IMR-90 (cell line): ENCODE measurements at regions not wholly inside any gene's neighbourhood (a gene's known extent, or its start where the extent isn't known, plus 50 kb on each side); places are given as distances from the start of the nearest gene placed in this dataset.

Experiments
- ATAC-seq: fragments of 200-7000 bp; cut with Tn5 transposase; 2 replicates; pipeline ENCODE4 v1.9.1; 2020; ENCODE audit warnings: low read depth, mild to moderate bottlenecking, moderate library complexity
- BruUV-seq: library from RNA; stranded (reverse); fragments of 400-500 nt; replicated peaks from 2 replicates; lab custom pipeline; 2021; lab: Mats Ljungman, UMichigan
- CTCF ChIA-PET: fragments of 300-600 bp; formaldehyde crosslinking; extraction: SDS; loops from one replicate; lab custom pipeline; 2021; ENCODE audit warnings: antibody characterized with exemption; lab: Yijun Ruan, JAX
- POLR2A ChIA-PET: fragments of 300-600 bp; sonication (Branson Sonifier 250); formaldehyde crosslinking; loops from one replicate; lab custom pipeline; 2022; ENCODE audit warnings: antibody characterized with exemption; ENCODE audit not compliant: unreplicated experiment; lab: Charles Lee
- DNase-seq: peaks from one replicate; pipeline ENCODE4 v3.0.0; 2013
- H2AFZ ChIP-seq: replicated peaks from 2 replicates; pipeline ENCODE3; 2013; ENCODE audit warnings: low read length, mild to moderate bottlenecking; ENCODE audit not compliant: poor library complexity
- H2AK5ac ChIP-seq: 2 replicates; pipeline ENCODE4 v1.6.1; 2013; ENCODE audit warnings: low read depth, low read length, inconsistent platforms
- H2AK9ac ChIP-seq: replicated peaks from 2 replicates; pipeline ENCODE3; 2013; ENCODE audit warnings: mild to moderate bottlenecking, low read depth, low read length, moderate library complexity; ENCODE audit not compliant: poor library complexity
- H2BK120ac ChIP-seq: 2 replicates; pipeline ENCODE4 v1.6.1; 2013; ENCODE audit warnings: low read depth, low read length, inconsistent platforms
- H2BK15ac ChIP-seq: 3 replicates; pipeline ENCODE4 v1.6.1; 2013; ENCODE audit warnings: low read depth, low read length, inconsistent platforms
- H2BK20ac ChIP-seq: 2 replicates; pipeline ENCODE4 v1.6.1; 2013; ENCODE audit warnings: low read depth, mild to moderate bottlenecking, inconsistent platforms, low read length, moderate library complexity
- H2BK5ac ChIP-seq: 2 replicates; pipeline ENCODE4 v1.6.1; 2013; ENCODE audit warnings: mild to moderate bottlenecking, low read depth, low read length, inconsistent platforms; ENCODE audit not compliant: poor library complexity, severe bottlenecking
- H3K14ac ChIP-seq: replicated peaks from 2 replicates; pipeline ENCODE4 v1.6.1; 2013; ENCODE audit warnings: low read depth, low read length, inconsistent platforms
- H3K18ac ChIP-seq: 2 replicates; pipeline ENCODE4 v1.6.1; 2013; ENCODE audit warnings: low read depth, low read length, control low read depth
- H3K23ac ChIP-seq: 2 replicates; pipeline ENCODE4 v1.6.1; 2013; ENCODE audit warnings: low read depth, low read length, inconsistent platforms
- H3K27ac ChIP-seq: 2 replicates; pipeline ENCODE4 v1.5.1; 2013; ENCODE audit warnings: mild to moderate bottlenecking, control low read depth, low read length; ENCODE audit not compliant: insufficient read depth
- H3K27me3 ChIP-seq: 2 replicates; pipeline ENCODE4 v1.6.1; 2013; ENCODE audit warnings: low read length; ENCODE audit not compliant: control insufficient read depth, insufficient read depth
- H3K36me3 ChIP-seq: 2 replicates; pipeline ENCODE4 v1.6.1; 2013; ENCODE audit warnings: low read length, mixed read lengths; ENCODE audit not compliant: control insufficient read depth, insufficient read depth
- H3K4ac ChIP-seq: 2 replicates; pipeline ENCODE4 v1.6.1; 2013; ENCODE audit warnings: low read depth, low read length, inconsistent platforms
- H3K4me1 ChIP-seq: 2 replicates; pipeline ENCODE4 v1.6.1; 2013; ENCODE audit warnings: low read length, mixed read lengths; ENCODE audit not compliant: control insufficient read depth, insufficient read depth
- H3K4me2 ChIP-seq: 2 replicates; pipeline ENCODE4 v1.6.1; 2013; ENCODE audit warnings: low read depth, mild to moderate bottlenecking, control low read depth, low read length, moderate library complexity
- H3K4me3 ChIP-seq: 2 replicates; pipeline ENCODE4 v1.5.1; 2013; ENCODE audit warnings: low read depth, mild to moderate bottlenecking, control low read depth, low read length, moderate library complexity; ENCODE audit not compliant: insufficient read depth
- H3K56ac ChIP-seq: 2 replicates; pipeline ENCODE4 v1.6.1; 2013; ENCODE audit warnings: low read length, inconsistent platforms; ENCODE audit not compliant: insufficient read depth; ENCODE audit errors: extremely low read depth
- H3K79me1 ChIP-seq, 2 experiments: 2 replicates each; pipeline ENCODE4 v1.6.1; 2013; ENCODE audit warnings: low read length in 2 of 2, inconsistent platforms in 1 of 2, low read depth in 1 of 2
- H3K9ac ChIP-seq: 2 replicates; pipeline ENCODE4 v1.6.1; 2013; ENCODE audit warnings: low read depth, low read length, control low read depth
- H3K9me1 ChIP-seq: 2 replicates; pipeline ENCODE4 v1.6.1; 2013; ENCODE audit warnings: low read length, inconsistent platforms; ENCODE audit not compliant: insufficient read depth
- H3K9me3 ChIP-seq: 2 replicates; pipeline ENCODE4 v1.6.1; 2013; ENCODE audit warnings: low read length; ENCODE audit not compliant: control insufficient read depth, insufficient read depth
- H4K20me1 ChIP-seq: 2 replicates; pipeline ENCODE4 v1.6.1; 2013; ENCODE audit warnings: low read length, inconsistent platforms; ENCODE audit not compliant: insufficient read depth
- H4K5ac ChIP-seq: 2 replicates; pipeline ENCODE4 v1.6.1; 2013; ENCODE audit warnings: mild to moderate bottlenecking, low read depth, low read length, control low read depth
- H4K8ac ChIP-seq, 2 experiments: 2 replicates each; pipeline ENCODE4 v1.6.1; 2013; ENCODE audit warnings: low read depth in 2 of 2, low read length in 2 of 2, control low read depth in 1 of 2, inconsistent platforms in 1 of 2
- H4K91ac ChIP-seq: 2 replicates; pipeline ENCODE4 v1.6.1; 2013; ENCODE audit warnings: low read depth, low read length, inconsistent platforms; ENCODE audit not compliant: insufficient read depth
- BHLHE40 ChIP-seq: fragments of 150-350 bp; IDR thresholded peaks from 2 replicates; pipeline ENCODE4 v1.6.1; 2016; ENCODE audit warnings: mild to moderate bottlenecking, low read depth, low read length
- CEBPB ChIP-seq: IDR thresholded peaks from 2 replicates; pipeline ENCODE4 v1.6.1; 2012; ENCODE audit warnings: low read depth, low read length, improper control_type of control experiment
- CHD1 ChIP-seq: IDR thresholded peaks from 2 replicates; pipeline ENCODE4 v1.6.1; 2012; ENCODE audit warnings: low read depth, low read length, improper control_type of control experiment
- CTCF ChIP-seq: conservative IDR thresholded peaks from 2 replicates; pipeline ENCODE4 v1.5.1; 2012; ENCODE audit warnings: mild to moderate bottlenecking, low read depth, low read length, improper control_type of control experiment
- ELK1 ChIP-seq: fragments of 150-350 bp; IDR thresholded peaks from 2 replicates; pipeline ENCODE4 v1.6.1; 2016; ENCODE audit warnings: low read depth, mild to moderate bottlenecking, low read length, moderate library complexity, borderline replicate concordance
- FOS ChIP-seq: fragments of 150-350 bp; IDR thresholded peaks from 2 replicates; pipeline ENCODE4 v1.6.1; 2016; ENCODE audit warnings: low read depth, low read length
- MAFK ChIP-seq: IDR thresholded peaks from 2 replicates; pipeline ENCODE4 v1.6.1; 2012; ENCODE audit warnings: low read depth, low read length, improper control_type of control experiment
- MAZ ChIP-seq: IDR thresholded peaks from 2 replicates; pipeline ENCODE4 v1.6.1; 2012; ENCODE audit warnings: low read depth, mild to moderate bottlenecking, low read length, improper control_type of control experiment, moderate library complexity, borderline replicate concordance
- MXI1 ChIP-seq: IDR thresholded peaks from 2 replicates; pipeline ENCODE4 v1.6.1; 2012; ENCODE audit warnings: low read depth, mild to moderate bottlenecking, low read length, moderate library complexity, borderline replicate concordance
- NFE2L2 ChIP-seq: fragments of 150-350 bp; IDR thresholded peaks from 2 replicates; pipeline ENCODE4 v1.6.1; 2016; ENCODE audit warnings: low read depth, mild to moderate bottlenecking, low read length
- POLR2A ChIP-seq: IDR thresholded peaks from 2 replicates; pipeline ENCODE4 v1.6.1; 2012; ENCODE audit warnings: mild to moderate bottlenecking, low read depth, low read length
- RAD21 ChIP-seq: IDR thresholded peaks from 2 replicates; pipeline ENCODE4 v1.6.1; 2012; ENCODE audit warnings: low read length, improper control_type of control experiment
- RCOR1 ChIP-seq: IDR thresholded peaks from 2 replicates; pipeline ENCODE4 v1.6.1; 2012; ENCODE audit warnings: mild to moderate bottlenecking, low read length, improper control_type of control experiment; ENCODE audit not compliant: insufficient replicate concordance
- RFX5 ChIP-seq: IDR thresholded peaks from 2 replicates; pipeline ENCODE4 v1.8.0; 2012; ENCODE audit warnings: low read depth, mild to moderate bottlenecking, low read length, moderate library complexity
- SMC3 ChIP-seq: fragments of 150-350 bp; IDR thresholded peaks from 2 replicates; pipeline ENCODE4 v1.6.1; 2016; ENCODE audit warnings: low read depth, mild to moderate bottlenecking, antibody characterized with exemption, low read length, moderate library complexity
- USF2 ChIP-seq: fragments of 150-350 bp; IDR thresholded peaks from 2 replicates; pipeline ENCODE4 v1.6.1; 2017; ENCODE audit warnings: mild to moderate bottlenecking, antibody characterized with exemption, low read length, low read depth
- WGBS, 2 experiments: methylation state at CpG; one replicate each; pipeline versions ENCODE4 v1.1.5 to v1.1.7; 2013; ENCODE audit warnings: missing lambda C conversion rate in 2 of 2; ENCODE audit not compliant: insufficient read length in 1 of 2; ENCODE audit errors: extremely low coverage in 2 of 2; 5-methylcytosine and 5-hydroxymethylcytosine counted together
- dilution Hi-C: fragments of 300-500 bp; cut with HindIII; formaldehyde crosslinking; loops from one replicate; pipeline ENCODE4 v1.14.3; 2018; ENCODE audit warnings: low sequenced_read_pairs; ENCODE audit not compliant: unreplicated experiment
- in situ Hi-C: fragments of 300-500 bp; cut with MboI; formaldehyde crosslinking; loops from 3 replicates; pipeline ENCODE4 v1.14.3; 2019; ENCODE audit warnings: low sequenced_read_pairs, inconsistent platforms, mixed read lengths
- intact Hi-C: fragments of 100-400 bp; cut with micrococcal nuclease; formaldehyde crosslinking; loops from 2 replicates; pipeline ENCODE4 v1.10.0; 2022

GRCh38 chr4:3374011-3374645 lies 67.6 kb upstream of the HGFAC start:
- Histone ChIP-seq H3K23ac (no peak overlapping the region), H2AFZ (no peak overlapping the region), H3K4me2 (no peak overlapping the region), H3K14ac (no peak overlapping the region), H3K9me3 (no peaks in the 10 kb centered on the region), H3K27ac (no peak overlapping the region), H2AK9ac (no peak overlapping the region), H4K91ac (no peak overlapping the region), H3K9me1 (peaks cover 8% of the 10 kb centered on the region), H3K27me3 (no peaks in the 10 kb centered on the region), H4K8ac (no peak overlapping the region), H3K9ac (no peak overlapping the region), H3K79me1 (peaks cover 20 to 69% of the 10 kb centered on the region in 2 experiments), H3K36me3 (no peaks in the 10 kb centered on the region; the same call in none of the 2 replicates), H3K18ac (no peak overlapping the region), H3K4me3 (no peak overlapping the region), H3K56ac (no peak overlapping the region), H2BK20ac (no peak overlapping the region), H3K4ac (no peak overlapping the region), H4K20me1 (peaks cover 36% of the 10 kb centered on the region), H2BK120ac (no peak overlapping the region), H2BK15ac (no peak overlapping the region), H4K5ac (no peak overlapping the region), H3K4me1 (peaks cover 16% of the 10 kb centered on the region), H2AK5ac (no peak overlapping the region), H2BK5ac (no peak overlapping the region)
- dilution Hi-C loops: no loop called here
- ATAC-seq (no peak), DNase-seq (no peak)
- no TSS peak for BruUV-seq
- intact Hi-C loops: no loop called here
- in situ Hi-C loops: no loop called here
- CTCF ChIA-PET: no interaction called here
- 95% methylated on average over 18 of the region's 29 CpGs; no CpG with 5 or more reads in 1 of the 2 experiments for WGBS, 2 experiments
- POLR2A ChIA-PET: no interaction called here
- TF ChIP-seq CHD1: no peak
- TF ChIP-seq POLR2A: no peak
- TF ChIP-seq CTCF: no peak
- TF ChIP-seq ELK1: no peak
- TF ChIP-seq BHLHE40: no peak
- no peak for TF ChIP-seq RCOR1
- no peak for TF ChIP-seq RFX5
- no peak for TF ChIP-seq MXI1
- no peak for TF ChIP-seq USF2
- no peak for TF ChIP-seq CEBPB
- TF ChIP-seq SMC3: no peak
- TF ChIP-seq MAFK: no peak
- no peak for TF ChIP-seq NFE2L2
- no peak for TF ChIP-seq RAD21
- no peak for TF ChIP-seq MAZ
- TF ChIP-seq FOS: no peak
